HTR-8/SVneo (cell line): ENCODE measurements at regions not wholly inside any gene's neighbourhood (a gene's known extent, or its start where the extent isn't known, plus 50 kb on each side); places are given as distances from the start of the nearest gene placed in this dataset.
"Not testable (repeated sequence)": the region's sequence is repeated elsewhere in the genome, so short reads cannot be mapped to it uniquely, and the experiment has no call there.

Experiments used
- DNase-seq: peaks from one replicate; pipeline ENCODE4 v3.0.0; 2011; ENCODE audit warnings: low spot score, mixed read lengths; ENCODE audit not compliant: insufficient read length
- FAIRE-seq: peaks from 2 replicates; lab custom pipeline; 2011; peaks lifted over from hg19 to GRCh38; lab: Jason Lieb, UNC

- DNase-seq = peak; percentile 10
- FAIRE-seq = no peak
These were observed 200.1 kb upstream of the MGAT4C start for GRCh38 chr12:86456241-86456640.

GRCh38 chr12:86445356-86445755, 189.2 kb upstream of the MGAT4C start:
- FAIRE-seq (no peak), DNase-seq (no peak)

GRCh38 chr12:86435053-86435452, 178.9 kb upstream of the MGAT4C start:
- FAIRE-seq (no peak), DNase-seq (no peak)

- DNase-seq (no peak), FAIRE-seq (no peak)
These were observed 173.6 kb upstream of the MGAT4C start for GRCh38 chr12:86429824-86430223.

GRCh38 chr12:86421333-86421732, 165.1 kb upstream of the MGAT4C start:
- FAIRE-seq (no peak), DNase-seq (no peak)

GRCh38 chr12:86414201-86414600, 158.0 kb upstream of the MGAT4C start:
- no peak for FAIRE-seq
- no peak for DNase-seq

GRCh38 chr12:86411710-86412109, 155.5 kb upstream of the MGAT4C start:
- DNase-seq = no peak
- FAIRE-seq = no peak

GRCh38 chr12:86407620-86408208, 151.5 kb upstream of the MGAT4C start:
- FAIRE-seq (no peak), DNase-seq (no peak)

- FAIRE-seq = no peak
- DNase-seq = peak; percentile 6
These were observed 133.8 kb upstream of the MGAT4C start for GRCh38 chr12:86389949-86390348.

GRCh38 chr12:86387591-86388145, 131.5 kb upstream of the MGAT4C start:
- FAIRE-seq (no peak), DNase-seq (no peak)

- DNase-seq, FAIRE-seq: not testable (repeated sequence)
These were observed 127.6 kb upstream of the MGAT4C start for GRCh38 chr12:86383759-86384158.

GRCh38 chr12:86379337-86379736, 123.1 kb upstream of the MGAT4C start:
- FAIRE-seq = no peak
- DNase-seq = no peak

GRCh38 chr12:86376052-86376451, 119.9 kb upstream of the MGAT4C start:
- no peak for DNase-seq
- FAIRE-seq = no peak

GRCh38 chr12:86373813-86374212, 117.6 kb upstream of the MGAT4C start:
- no peak for FAIRE-seq
- no peak for DNase-seq

GRCh38 chr12:86367137-86367536, 110.9 kb upstream of the MGAT4C start:
- no peak for FAIRE-seq

GRCh38 chr12:86349196-86349595, 93.0 kb upstream of the MGAT4C start:
- no peak for DNase-seq
- no peak for FAIRE-seq

More at GRCh38 chr12:86367137-86367536, 110.9 kb upstream of the MGAT4C start:
- no peak for DNase-seq

GRCh38 chr12:86333955-86334522, 77.8 kb upstream of the MGAT4C start:
- FAIRE-seq (no peak), DNase-seq (no peak)

GRCh38 chr12:86331457-86331856, 75.3 kb upstream of the MGAT4C start:
- DNase-seq (no peak), FAIRE-seq (no peak)

- FAIRE-seq (no peak), DNase-seq (no peak)
These were observed 74.8 kb upstream of the MGAT4C start for GRCh38 chr12:86331012-86331411.

- no peak for FAIRE-seq
These were observed 56.0 kb upstream of the MGAT4C start for GRCh38 chr12:86312232-86312631.

More at GRCh38 chr12:86312232-86312631, 56.0 kb upstream of the MGAT4C start:
- no peak for DNase-seq
